ENCODE measurements at regions not wholly inside any gene's neighbourhood (a gene's known extent, or its start where the extent isn't known, plus 50 kb on each side); places are given as distances from the start of the nearest gene placed in this dataset.

DNA sequence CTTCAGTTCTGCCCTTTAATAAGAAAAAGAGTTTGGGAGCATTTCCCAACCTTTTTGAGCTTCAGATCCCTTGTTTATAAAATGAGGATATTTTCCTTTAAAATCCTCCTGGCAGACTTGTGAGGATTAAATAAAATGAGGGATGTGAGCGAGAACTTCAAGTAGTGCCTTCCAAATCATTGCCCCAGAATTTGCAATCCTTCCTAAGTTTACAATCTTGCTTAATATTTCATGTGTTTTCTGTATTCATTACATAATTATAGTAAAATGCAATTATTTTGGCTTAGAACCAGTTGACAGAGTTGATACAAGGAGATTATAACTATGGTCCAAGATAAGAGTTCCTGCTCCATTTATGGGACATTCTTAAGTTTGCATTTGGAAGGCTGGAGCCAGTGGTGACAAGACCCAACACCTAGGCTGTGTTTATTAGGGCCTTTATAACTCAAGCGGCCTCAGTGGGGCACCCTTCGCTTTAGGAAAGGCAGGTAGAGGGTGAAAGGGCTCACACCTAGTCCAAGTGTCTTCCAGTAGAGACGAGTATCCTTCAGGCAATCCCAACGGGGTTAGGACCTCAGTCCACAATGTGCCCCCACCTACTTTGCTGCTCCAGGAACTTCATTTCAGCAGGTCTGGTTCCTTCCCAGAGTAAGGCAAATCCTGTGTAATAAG lies 317.5 kb downstream of the WDR11 start:
- Histone ChIP-seq H4K20me1 (ENCODE audit: control insufficient read depth, extremely low read depth, insufficient read depth, low read length) (no peaks in the 10 kb centered on the region), H3K27me3 (ENCODE audit: control insufficient read depth, extremely low read depth, insufficient read depth, low read length) (no peaks in the 10 kb centered on the region), H2AFZ (ENCODE audit: control insufficient read depth, low read length) (no peak overlapping the region), H3K4me2 (ENCODE audit: control insufficient read depth, extremely low read depth, insufficient read depth, low read depth, low read length) (no peak overlapping the region), H3K27ac (ENCODE audit: control insufficient read depth, insufficient read depth, low read length) (no peak overlapping the region), H3K9me3 (ENCODE audit: control insufficient read depth, low read depth, low read length) (no peaks in the 10 kb centered on the region), H3K4me3 (ENCODE audit: control insufficient read depth in 2 of 3, extremely low read depth in 1 of 3, insufficient read depth in 2 of 3, low read depth in 1 of 3, low read length in 3 of 3) (no peak overlapping the region), H3K4me1 (ENCODE audit: control insufficient read depth, extremely low read depth, insufficient read depth, low read length) (peaks cover 16% of the 10 kb centered on the region), H3K79me2 (ENCODE audit: control insufficient read depth, insufficient read depth, low read length) (no peaks in the 10 kb centered on the region), H3K9me1 (ENCODE audit: control insufficient read depth, extremely low read depth, insufficient read depth, low read length) (no peaks in the 10 kb centered on the region), H3K9ac (ENCODE audit: control insufficient read depth, extremely low read depth, insufficient read depth, low read length) (no peak overlapping the region), H3K36me3 (ENCODE audit: control insufficient read depth in 2 of 2, extremely low read depth in 1 of 2, insufficient read depth in 2 of 2, low read length in 2 of 2) (no peaks in the 10 kb centered on the region)
- no peak for TF ChIP-seq EZH2 (IDR thresholded peaks at IDR 0.05; ENCODE audit: low read length)
- TF ChIP-seq, protein P1, sequence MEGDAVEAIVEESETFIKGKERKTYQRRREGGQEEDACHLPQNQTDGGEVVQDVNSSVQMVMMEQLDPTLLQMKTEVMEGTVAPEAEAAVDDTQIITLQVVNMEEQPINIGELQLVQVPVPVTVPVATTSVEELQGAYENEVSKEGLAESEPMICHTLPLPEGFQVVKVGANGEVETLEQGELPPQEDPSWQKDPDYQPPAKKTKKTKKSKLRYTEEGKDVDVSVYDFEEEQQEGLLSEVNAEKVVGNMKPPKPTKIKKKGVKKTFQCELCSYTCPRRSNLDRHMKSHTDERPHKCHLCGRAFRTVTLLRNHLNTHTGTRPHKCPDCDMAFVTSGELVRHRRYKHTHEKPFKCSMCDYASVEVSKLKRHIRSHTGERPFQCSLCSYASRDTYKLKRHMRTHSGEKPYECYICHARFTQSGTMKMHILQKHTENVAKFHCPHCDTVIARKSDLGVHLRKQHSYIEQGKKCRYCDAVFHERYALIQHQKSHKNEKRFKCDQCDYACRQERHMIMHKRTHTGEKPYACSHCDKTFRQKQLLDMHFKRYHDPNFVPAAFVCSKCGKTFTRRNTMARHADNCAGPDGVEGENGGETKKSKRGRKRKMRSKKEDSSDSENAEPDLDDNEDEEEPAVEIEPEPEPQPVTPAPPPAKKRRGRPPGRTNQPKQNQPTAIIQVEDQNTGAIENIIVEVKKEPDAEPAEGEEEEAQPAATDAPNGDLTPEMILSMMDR (optimal IDR thresholded peaks at IDR 0.05 in 1 of 3, IDR thresholded peaks at IDR 0.05 in 1 of 3, conservative IDR thresholded peaks at IDR 0.05 in 1 of 3; ENCODE audit: extremely low read depth in 1 of 3, insufficient read depth in 2 of 3, low read length in 3 of 3), result peak; percentile 26 to 57 (median 41)
- no peak for FAIRE-seq
- no peak for DNase-seq (ENCODE audit: low read depth, low spot score)
- dilution Hi-C loops (cut with MboI; ENCODE audit: extremely low pct_ligation_motif_present, low sequenced_read_pairs), result no loop called here

DNA sequence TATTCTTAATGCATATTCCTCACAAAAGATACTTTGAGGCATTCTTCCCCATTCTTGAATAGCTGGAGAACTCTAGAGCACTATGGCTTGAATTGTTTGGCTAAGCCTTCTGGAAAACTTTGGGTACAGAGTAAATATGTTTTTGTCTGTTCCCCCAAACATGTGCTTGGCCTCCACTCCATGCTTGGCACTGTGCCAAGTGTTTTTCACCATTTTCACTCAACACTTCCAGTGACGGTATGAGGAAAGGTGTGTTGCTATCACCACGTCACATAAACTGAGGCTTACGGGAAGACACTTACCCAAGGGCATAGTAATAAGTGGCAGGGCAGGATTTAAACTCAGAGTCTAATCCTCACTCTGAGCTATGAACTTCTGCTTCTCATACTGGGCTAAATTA lies 318.2 kb downstream of the WDR11 start:
- Histone ChIP-seq H3K4me1 (ENCODE audit: control insufficient read depth, extremely low read depth, insufficient read depth, low read length) (peaks cover 16% of the 10 kb centered on the region), H3K79me2 (ENCODE audit: control insufficient read depth, insufficient read depth, low read length) (no peaks in the 10 kb centered on the region), H3K27ac (ENCODE audit: control insufficient read depth, insufficient read depth, low read length) (no peak overlapping the region), H4K20me1 (ENCODE audit: control insufficient read depth, extremely low read depth, insufficient read depth, low read length) (no peaks in the 10 kb centered on the region), H3K4me2 (ENCODE audit: control insufficient read depth, extremely low read depth, insufficient read depth, low read depth, low read length) (no peak overlapping the region), H3K9ac (ENCODE audit: control insufficient read depth, extremely low read depth, insufficient read depth, low read length) (no peak overlapping the region), H3K36me3 (ENCODE audit: control insufficient read depth in 2 of 2, extremely low read depth in 1 of 2, insufficient read depth in 2 of 2, low read length in 2 of 2) (no peaks in the 10 kb centered on the region), H3K27me3 (ENCODE audit: control insufficient read depth, extremely low read depth, insufficient read depth, low read length) (no peaks in the 10 kb centered on the region), H2AFZ (ENCODE audit: control insufficient read depth, low read length) (no peak overlapping the region), H3K4me3 (ENCODE audit: control insufficient read depth in 2 of 3, extremely low read depth in 1 of 3, insufficient read depth in 2 of 3, low read depth in 1 of 3, low read length in 3 of 3) (no peak overlapping the region), H3K9me3 (ENCODE audit: control insufficient read depth, low read depth, low read length) (no peaks in the 10 kb centered on the region), H3K9me1 (ENCODE audit: control insufficient read depth, extremely low read depth, insufficient read depth, low read length) (no peaks in the 10 kb centered on the region)
- FAIRE-seq (peak; percentile 63), DNase-seq (ENCODE audit: low read depth, low spot score) (no peak)
- no peak for TF ChIP-seq EZH2 (IDR thresholded peaks at IDR 0.05; ENCODE audit: low read length)
- TF ChIP-seq, protein P1 (optimal IDR thresholded peaks at IDR 0.05 in 1 of 3, IDR thresholded peaks at IDR 0.05 in 1 of 3, conservative IDR thresholded peaks at IDR 0.05 in 1 of 3; ENCODE audit: extremely low read depth in 1 of 3, insufficient read depth in 2 of 3, low read length in 3 of 3), result no peak
- dilution Hi-C loops (cut with MboI; ENCODE audit: extremely low pct_ligation_motif_present, low sequenced_read_pairs), result no loop called here
